Prostate gland (tissue), 2 donors: ENCODE measurements at regions not wholly inside any gene's neighbourhood (a gene's known extent, or its start where the extent isn't known, plus 50 kb on each side); places are given as distances from the start of the nearest gene placed in this dataset.

Source experiments
- DNase-seq: peaks from one replicate; pipeline ENCODE4 v3.0.0-alpha.2; 2019; ENCODE audit warnings: low spot score
- H3K27ac ChIP-seq, 2 donors: fragments of 200-600 bp; sonication (generic); 2 replicates each; pipeline ENCODE4 v1.5.1; 2017 to 2019
- H3K27me3 ChIP-seq: fragments of 200-600 bp; sonication (generic); replicated peaks from 2 replicates; pipeline ENCODE4 v1.5.1; 2019; ENCODE audit not compliant: insufficient read depth
- H3K36me3 ChIP-seq, 2 donors: fragments of 200-600 bp; sonication (generic); 1 replicate in 1 of 2; 2 replicates in 1 of 2; pipeline versions ENCODE4 v1.5.1 to v1.8.1; 2017 to 2019
- H3K4me1 ChIP-seq: fragments of 200-600 bp; sonication (generic); replicated peaks from 2 replicates; pipeline ENCODE4 v1.5.1; 2019
- H3K4me3 ChIP-seq, 2 donors: fragments of 200-600 bp; sonication (generic); 2 replicates each; pipeline ENCODE4 v1.5.1; 2017 to 2019
- H3K9me3 ChIP-seq: fragments of 200-600 bp; sonication (generic); 2 replicates; pipeline ENCODE4 v1.5.1; 2017
- CTCF ChIP-seq, 4 experiments: fragments of 200-600 bp in 2 of 4; fragments of 450-650 bp in 2 of 4; sonication (generic) in 2 of 4; IDR thresholded peaks; 1 replicate in 3 of 4; 2 replicates in 1 of 4; pipeline ENCODE4 v1.5.1; 2016 to 2019; ENCODE audit warnings: antibody characterized with exemption in 4 of 4, mild to moderate bottlenecking in 2 of 4, moderate library complexity in 2 of 4
- POLR2A ChIP-seq: fragments of 450-650 bp; IDR thresholded peaks from one replicate; pipeline ENCODE4 v1.6.1; 2016; ENCODE audit warnings: antibody characterized with exemption, mild to moderate bottlenecking
- POLR2AphosphoS5 ChIP-seq: sonication (generic); formaldehyde crosslinking; IDR thresholded peaks from one replicate; pipeline ENCODE4 v1.6.1; 2017; ENCODE audit warnings: antibody characterized with exemption
- WGBS: methylation state at CpG from one replicate; pipeline ENCODE4 v1.1.5; 2018; 5-methylcytosine and 5-hydroxymethylcytosine counted together
- intact Hi-C: fragments of 100-400 bp; cut with DNase I; formaldehyde crosslinking; loops from one replicate; pipeline ENCODE4 v1.14.2; 2022

DNA sequence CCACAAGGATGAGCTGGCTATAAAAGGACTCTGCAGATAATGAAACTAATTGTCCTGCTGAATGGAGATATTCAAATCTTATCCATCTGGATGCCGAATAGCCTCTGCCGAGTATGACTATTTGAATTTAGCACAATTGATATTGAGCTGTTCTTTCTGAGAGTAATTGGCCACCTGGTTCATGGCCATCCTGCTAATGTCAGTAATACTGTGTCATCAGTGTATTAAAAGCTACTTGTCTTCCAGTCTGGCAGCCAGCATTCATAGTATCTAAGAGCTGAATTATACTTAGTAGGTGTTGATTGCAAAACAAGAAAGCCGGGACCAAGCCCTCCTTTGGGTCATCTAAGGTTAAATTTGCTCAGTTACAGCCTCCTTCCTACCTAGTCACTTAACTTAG, 310.7 kb upstream of the NCAM1 start:
- Histone ChIP-seq H3K36me3 (no peaks in the 10 kb centered on the region), H3K4me1 (no peaks in the 10 kb centered on the region), H3K9me3 (no peaks in the 10 kb centered on the region), H3K27ac (no peak overlapping the region), H3K27me3 (no peaks in the 10 kb centered on the region), H3K4me3 (no peak overlapping the region)
- no peak for DNase-seq
- TF ChIP-seq POLR2A (no peak), POLR2AphosphoS5 (no peak), CTCF (IDR thresholded peaks at IDR 0.05) (no peak)
- intact Hi-C loops, result no loop called here
- WGBS, result 89% methylated on average over 3 of the region's 3 CpGs

DNA sequence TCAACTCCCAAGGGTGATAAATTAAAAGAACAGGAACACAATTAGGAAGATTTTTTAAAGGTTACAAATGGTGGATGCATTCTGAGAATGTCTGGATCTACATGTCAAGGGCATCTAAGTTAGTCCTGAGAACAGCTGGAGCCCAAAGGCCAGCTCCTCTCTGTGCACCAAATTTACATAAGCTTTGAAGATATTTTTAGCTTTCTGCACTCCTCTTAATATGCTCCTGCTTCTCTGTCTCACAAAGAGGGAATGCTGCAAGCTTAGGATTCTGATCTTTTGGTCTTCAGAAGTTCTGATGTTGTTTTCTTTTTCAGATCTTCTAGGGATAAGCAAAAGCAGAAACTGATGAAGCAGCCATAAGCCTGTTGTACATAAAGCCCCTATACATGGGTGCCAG, 309.8 kb upstream of the NCAM1 start:
- intact Hi-C loops, result no loop called here

GRCh38 chr11:112652786-112653390, 308.3 kb upstream of the NCAM1 start:
- H3K4me3 ChIP-seq, result no peak overlapping the region
- intact Hi-C loops, result no loop called here
- H3K36me3 ChIP-seq, result no peaks in the 10 kb centered on the region
- H3K4me1 ChIP-seq, result no peaks in the 10 kb centered on the region
- H3K27ac ChIP-seq, result no peak overlapping the region
- no peaks in the 10 kb centered on the region for H3K27me3 ChIP-seq
- TF ChIP-seq POLR2AphosphoS5 (no peak), CTCF (IDR thresholded peaks at IDR 0.05) (no peak)
- no peaks in the 10 kb centered on the region for H3K9me3 ChIP-seq
- 91% methylated on average over 3 of the region's 3 CpGs for whole genome bisulfite sequencing
- DNase-seq, result no peak

More for the DNA sequence above, 309.8 kb upstream of the NCAM1 start:
- H3K4me1 ChIP-seq, result no peaks in the 10 kb centered on the region
- no peak overlapping the region for H3K4me3 ChIP-seq
- no peak overlapping the region for H3K27ac ChIP-seq
- TF ChIP-seq CTCF (IDR thresholded peaks at IDR 0.05) (no peak), POLR2A (no peak), POLR2AphosphoS5 (no peak)
- H3K9me3 ChIP-seq, result no peaks in the 10 kb centered on the region
- DNase-seq, result no peak
- no peaks in the 10 kb centered on the region for H3K36me3 ChIP-seq
- no peaks in the 10 kb centered on the region for H3K27me3 ChIP-seq

- H3K9me3 ChIP-seq, result no peaks in the 10 kb centered on the region
- TF ChIP-seq CTCF (IDR thresholded peaks at IDR 0.05), result no peak
- TF ChIP-seq POLR2A, result no peak
- TF ChIP-seq POLR2AphosphoS5, result peak; percentile 23
- no peak overlapping the region for H3K27ac ChIP-seq
- intact Hi-C loops, result no loop called here
- no peaks in the 10 kb centered on the region for H3K36me3 ChIP-seq
- no peaks in the 10 kb centered on the region for H3K27me3 ChIP-seq
- WGBS, result 30% methylated on average over 2 of the region's 2 CpGs
- H3K4me1 ChIP-seq, result no peaks in the 10 kb centered on the region
- H3K4me3 ChIP-seq, result no peak overlapping the region
- DNase-seq, result no peak
These were observed 305.8 kb upstream of the NCAM1 start for GRCh38 chr11:112655371-112655770.

- no peaks in the 10 kb centered on the region for H3K36me3 ChIP-seq
- intact Hi-C loops, result no loop called here
- DNase-seq, result no peak
- no peak overlapping the region for H3K4me3 ChIP-seq
- no peak overlapping the region for H3K27ac ChIP-seq
- WGBS, result 82% methylated on average over 6 of the region's 6 CpGs
- H3K9me3 ChIP-seq, result no peaks in the 10 kb centered on the region
- no peaks in the 10 kb centered on the region for H3K27me3 ChIP-seq
- H3K4me1 ChIP-seq, result no peaks in the 10 kb centered on the region
- TF ChIP-seq CTCF (IDR thresholded peaks at IDR 0.05), result no peak
- no peak for TF ChIP-seq POLR2AphosphoS5
- TF ChIP-seq POLR2A, result no peak
These were observed 304.3 kb upstream of the NCAM1 start for GRCh38 chr11:112656772-112657428.
